IMR-90 (cell line): ENCODE measurements at regions not wholly inside any gene's neighbourhood (a gene's known extent, or its start where the extent isn't known, plus 50 kb on each side); places are given as distances from the start of the nearest gene placed in this dataset.

Experiments
- ATAC-seq: fragments of 200-7000 bp; cut with Tn5 transposase; 2 replicates; pipeline ENCODE4 v1.9.1; 2020; ENCODE audit warnings: low read depth, mild to moderate bottlenecking, moderate library complexity
- BruUV-seq: library from RNA; stranded (reverse); fragments of 400-500 nt; replicated peaks from 2 replicates; lab custom pipeline; 2021; lab: Mats Ljungman, UMichigan
- CTCF ChIA-PET: fragments of 300-600 bp; formaldehyde crosslinking; extraction: SDS; loops from one replicate; lab custom pipeline; 2021; ENCODE audit warnings: antibody characterized with exemption; lab: Yijun Ruan, JAX
- POLR2A ChIA-PET: fragments of 300-600 bp; sonication (Branson Sonifier 250); formaldehyde crosslinking; loops from one replicate; lab custom pipeline; 2022; ENCODE audit warnings: antibody characterized with exemption; ENCODE audit not compliant: unreplicated experiment; lab: Charles Lee
- DNase-seq: peaks from one replicate; pipeline ENCODE4 v3.0.0; 2013
- H2AFZ ChIP-seq: replicated peaks from 2 replicates; pipeline ENCODE3; 2013; ENCODE audit warnings: low read length, mild to moderate bottlenecking; ENCODE audit not compliant: poor library complexity
- H2AK5ac ChIP-seq: 2 replicates; pipeline ENCODE4 v1.6.1; 2013; ENCODE audit warnings: low read depth, low read length, inconsistent platforms
- H2AK9ac ChIP-seq: replicated peaks from 2 replicates; pipeline ENCODE3; 2013; ENCODE audit warnings: mild to moderate bottlenecking, low read depth, low read length, moderate library complexity; ENCODE audit not compliant: poor library complexity
- H2BK120ac ChIP-seq: 2 replicates; pipeline ENCODE4 v1.6.1; 2013; ENCODE audit warnings: low read depth, low read length, inconsistent platforms
- H2BK15ac ChIP-seq: 3 replicates; pipeline ENCODE4 v1.6.1; 2013; ENCODE audit warnings: low read depth, low read length, inconsistent platforms
- H2BK20ac ChIP-seq: 2 replicates; pipeline ENCODE4 v1.6.1; 2013; ENCODE audit warnings: low read depth, mild to moderate bottlenecking, inconsistent platforms, low read length, moderate library complexity
- H2BK5ac ChIP-seq: 2 replicates; pipeline ENCODE4 v1.6.1; 2013; ENCODE audit warnings: mild to moderate bottlenecking, low read depth, low read length, inconsistent platforms; ENCODE audit not compliant: poor library complexity, severe bottlenecking
- H3K14ac ChIP-seq: replicated peaks from 2 replicates; pipeline ENCODE4 v1.6.1; 2013; ENCODE audit warnings: low read depth, low read length, inconsistent platforms
- H3K18ac ChIP-seq: 2 replicates; pipeline ENCODE4 v1.6.1; 2013; ENCODE audit warnings: low read depth, low read length, control low read depth
- H3K23ac ChIP-seq: 2 replicates; pipeline ENCODE4 v1.6.1; 2013; ENCODE audit warnings: low read depth, low read length, inconsistent platforms
- H3K27ac ChIP-seq: 2 replicates; pipeline ENCODE4 v1.5.1; 2013; ENCODE audit warnings: mild to moderate bottlenecking, control low read depth, low read length; ENCODE audit not compliant: insufficient read depth
- H3K27me3 ChIP-seq: 2 replicates; pipeline ENCODE4 v1.6.1; 2013; ENCODE audit warnings: low read length; ENCODE audit not compliant: control insufficient read depth, insufficient read depth
- H3K36me3 ChIP-seq: 2 replicates; pipeline ENCODE4 v1.6.1; 2013; ENCODE audit warnings: low read length, mixed read lengths; ENCODE audit not compliant: control insufficient read depth, insufficient read depth
- H3K4ac ChIP-seq: 2 replicates; pipeline ENCODE4 v1.6.1; 2013; ENCODE audit warnings: low read depth, low read length, inconsistent platforms
- H3K4me1 ChIP-seq: 2 replicates; pipeline ENCODE4 v1.6.1; 2013; ENCODE audit warnings: low read length, mixed read lengths; ENCODE audit not compliant: control insufficient read depth, insufficient read depth
- H3K4me2 ChIP-seq: 2 replicates; pipeline ENCODE4 v1.6.1; 2013; ENCODE audit warnings: low read depth, mild to moderate bottlenecking, control low read depth, low read length, moderate library complexity
- H3K4me3 ChIP-seq: 2 replicates; pipeline ENCODE4 v1.5.1; 2013; ENCODE audit warnings: low read depth, mild to moderate bottlenecking, control low read depth, low read length, moderate library complexity; ENCODE audit not compliant: insufficient read depth
- H3K56ac ChIP-seq: 2 replicates; pipeline ENCODE4 v1.6.1; 2013; ENCODE audit warnings: low read length, inconsistent platforms; ENCODE audit not compliant: insufficient read depth; ENCODE audit errors: extremely low read depth
- H3K79me1 ChIP-seq, 2 experiments: 2 replicates each; pipeline ENCODE4 v1.6.1; 2013; ENCODE audit warnings: low read length in 2 of 2, inconsistent platforms in 1 of 2, low read depth in 1 of 2
- H3K9ac ChIP-seq: 2 replicates; pipeline ENCODE4 v1.6.1; 2013; ENCODE audit warnings: low read depth, low read length, control low read depth
- H3K9me1 ChIP-seq: 2 replicates; pipeline ENCODE4 v1.6.1; 2013; ENCODE audit warnings: low read length, inconsistent platforms; ENCODE audit not compliant: insufficient read depth
- H3K9me3 ChIP-seq: 2 replicates; pipeline ENCODE4 v1.6.1; 2013; ENCODE audit warnings: low read length; ENCODE audit not compliant: control insufficient read depth, insufficient read depth
- H4K20me1 ChIP-seq: 2 replicates; pipeline ENCODE4 v1.6.1; 2013; ENCODE audit warnings: low read length, inconsistent platforms; ENCODE audit not compliant: insufficient read depth
- H4K5ac ChIP-seq: 2 replicates; pipeline ENCODE4 v1.6.1; 2013; ENCODE audit warnings: mild to moderate bottlenecking, low read depth, low read length, control low read depth
- H4K8ac ChIP-seq, 2 experiments: 2 replicates each; pipeline ENCODE4 v1.6.1; 2013; ENCODE audit warnings: low read depth in 2 of 2, low read length in 2 of 2, control low read depth in 1 of 2, inconsistent platforms in 1 of 2
- H4K91ac ChIP-seq: 2 replicates; pipeline ENCODE4 v1.6.1; 2013; ENCODE audit warnings: low read depth, low read length, inconsistent platforms; ENCODE audit not compliant: insufficient read depth
- BHLHE40 ChIP-seq: fragments of 150-350 bp; IDR thresholded peaks from 2 replicates; pipeline ENCODE4 v1.6.1; 2016; ENCODE audit warnings: mild to moderate bottlenecking, low read depth, low read length
- CEBPB ChIP-seq: IDR thresholded peaks from 2 replicates; pipeline ENCODE4 v1.6.1; 2012; ENCODE audit warnings: low read depth, low read length, improper control_type of control experiment
- CHD1 ChIP-seq: IDR thresholded peaks from 2 replicates; pipeline ENCODE4 v1.6.1; 2012; ENCODE audit warnings: low read depth, low read length, improper control_type of control experiment
- CTCF ChIP-seq: conservative IDR thresholded peaks from 2 replicates; pipeline ENCODE4 v1.5.1; 2012; ENCODE audit warnings: mild to moderate bottlenecking, low read depth, low read length, improper control_type of control experiment
- FOS ChIP-seq: fragments of 150-350 bp; IDR thresholded peaks from 2 replicates; pipeline ENCODE4 v1.6.1; 2016; ENCODE audit warnings: low read depth, low read length
- MAFK ChIP-seq: IDR thresholded peaks from 2 replicates; pipeline ENCODE4 v1.6.1; 2012; ENCODE audit warnings: low read depth, low read length, improper control_type of control experiment
- MAZ ChIP-seq: IDR thresholded peaks from 2 replicates; pipeline ENCODE4 v1.6.1; 2012; ENCODE audit warnings: low read depth, mild to moderate bottlenecking, low read length, improper control_type of control experiment, moderate library complexity, borderline replicate concordance
- MXI1 ChIP-seq: IDR thresholded peaks from 2 replicates; pipeline ENCODE4 v1.6.1; 2012; ENCODE audit warnings: low read depth, mild to moderate bottlenecking, low read length, moderate library complexity, borderline replicate concordance
- NFE2L2 ChIP-seq: fragments of 150-350 bp; IDR thresholded peaks from 2 replicates; pipeline ENCODE4 v1.6.1; 2016; ENCODE audit warnings: low read depth, mild to moderate bottlenecking, low read length
- POLR2A ChIP-seq: IDR thresholded peaks from 2 replicates; pipeline ENCODE4 v1.6.1; 2012; ENCODE audit warnings: mild to moderate bottlenecking, low read depth, low read length
- RAD21 ChIP-seq: IDR thresholded peaks from 2 replicates; pipeline ENCODE4 v1.6.1; 2012; ENCODE audit warnings: low read length, improper control_type of control experiment
- RCOR1 ChIP-seq: IDR thresholded peaks from 2 replicates; pipeline ENCODE4 v1.6.1; 2012; ENCODE audit warnings: mild to moderate bottlenecking, low read length, improper control_type of control experiment; ENCODE audit not compliant: insufficient replicate concordance
- RFX5 ChIP-seq: IDR thresholded peaks from 2 replicates; pipeline ENCODE4 v1.8.0; 2012; ENCODE audit warnings: low read depth, mild to moderate bottlenecking, low read length, moderate library complexity
- SMC3 ChIP-seq: fragments of 150-350 bp; IDR thresholded peaks from 2 replicates; pipeline ENCODE4 v1.6.1; 2016; ENCODE audit warnings: low read depth, mild to moderate bottlenecking, antibody characterized with exemption, low read length, moderate library complexity
- WGBS, 2 experiments: methylation state at CpG; one replicate each; pipeline versions ENCODE4 v1.1.5 to v1.1.7; 2013; ENCODE audit warnings: missing lambda C conversion rate in 2 of 2; ENCODE audit not compliant: insufficient read length in 1 of 2; ENCODE audit errors: extremely low coverage in 2 of 2; 5-methylcytosine and 5-hydroxymethylcytosine counted together
- dilution Hi-C: fragments of 300-500 bp; cut with HindIII; formaldehyde crosslinking; loops from one replicate; pipeline ENCODE4 v1.14.3; 2018; ENCODE audit warnings: low sequenced_read_pairs; ENCODE audit not compliant: unreplicated experiment
- in situ Hi-C: fragments of 300-500 bp; cut with MboI; formaldehyde crosslinking; loops from 3 replicates; pipeline ENCODE4 v1.14.3; 2019; ENCODE audit warnings: low sequenced_read_pairs, inconsistent platforms, mixed read lengths
- intact Hi-C: fragments of 100-400 bp; cut with micrococcal nuclease; formaldehyde crosslinking; loops from 2 replicates; pipeline ENCODE4 v1.10.0; 2022
- TF ChIP-seq, protein P1 (sequence below): fragments of 150-350 bp; IDR thresholded peaks from 2 replicates; pipeline ENCODE4 v1.6.1; 2017; ENCODE audit warnings: mild to moderate bottlenecking, antibody characterized with exemption, low read length, low read depth
- TF ChIP-seq, protein P2 (sequence below): fragments of 150-350 bp; IDR thresholded peaks from 2 replicates; pipeline ENCODE4 v1.6.1; 2016; ENCODE audit warnings: low read depth, mild to moderate bottlenecking, low read length, moderate library complexity, borderline replicate concordance

- Histone ChIP-seq H3K36me3 (no peaks in the 10 kb centered on the region), H4K8ac (no peak overlapping the region), H3K9me1 (peaks cover 4% of the 10 kb centered on the region; the same call in 1 of the 2 replicates), H3K4me3 (no peak overlapping the region), H2AFZ (no peak overlapping the region), H3K56ac (no peak overlapping the region), H3K14ac (no peak overlapping the region), H3K4me1 (peaks cover 8% of the 10 kb centered on the region), H4K91ac (peak overlapping the region; percentile 38; the same call in 1 of the 2 replicates), H2BK15ac (peak overlapping the region; percentile 58; the same call in 2 of the 3 replicates), H2AK9ac (no peak overlapping the region), H4K20me1 (no peaks in the 10 kb centered on the region), H3K27ac (no peak overlapping the region), H3K18ac (peak overlapping the region; percentile 15; the same call in 1 of the 2 replicates), H2BK120ac (peak overlapping the region; percentile 77), H3K9me3 (0 out of 2 replicates have a peak, but pooled peaks cover 2% of the 10 kb centered on the region), H3K23ac (no peak overlapping the region), H3K9ac (no peak overlapping the region), H3K27me3 (no peaks in the 10 kb centered on the region), H3K4me2 (no peak overlapping the region), H2BK20ac (peak overlapping the region; percentile 48; the same call in 1 of the 2 replicates), H3K79me1 (no peaks in the 10 kb centered on the region), H4K5ac (no peak overlapping the region), H2AK5ac (no peak overlapping the region; the same call in 1 of the 2 replicates), H3K4ac (peak overlapping the region; percentile 44; the same call in 1 of the 2 replicates), H2BK5ac (no peak overlapping the region)
- no peak for ATAC-seq
- ChIA-PET CTCF (no interaction called here), POLR2A (no interaction called here)
- in situ Hi-C loops (no loop called here), dilution Hi-C loops (no loop called here), intact Hi-C loops (loop anchor here (5.0 kb wide), 2 partner anchors 139 to 769 kb away; no protein-coding TSS in a partner anchor)
- no TSS peak for BruUV-seq
- DNase-seq: no peak
- WGBS, 2 experiments: 90% methylated on average over 4 of the region's 6 CpGs; no CpG with 5 or more reads in 1 of the 2 experiments
- TF ChIP-seq CEBPB (no peak), RAD21 (no peak), RCOR1 (no peak), SMC3 (no peak), CHD1 (no peak), BHLHE40 (no peak), MAFK (no peak), POLR2A (no peak), MAZ (no peak), MXI1 (no peak), CTCF (no peak), NFE2L2 (no peak), FOS (no peak), RFX5 (no peak)
- TF ChIP-seq, protein P1, sequence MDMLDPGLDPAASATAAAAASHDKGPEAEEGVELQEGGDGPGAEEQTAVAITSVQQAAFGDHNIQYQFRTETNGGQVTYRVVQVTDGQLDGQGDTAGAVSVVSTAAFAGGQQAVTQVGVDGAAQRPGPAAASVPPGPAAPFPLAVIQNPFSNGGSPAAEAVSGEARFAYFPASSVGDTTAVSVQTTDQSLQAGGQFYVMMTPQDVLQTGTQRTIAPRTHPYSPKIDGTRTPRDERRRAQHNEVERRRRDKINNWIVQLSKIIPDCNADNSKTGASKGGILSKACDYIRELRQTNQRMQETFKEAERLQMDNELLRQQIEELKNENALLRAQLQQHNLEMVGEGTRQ: no peak
- TF ChIP-seq, protein P2, sequence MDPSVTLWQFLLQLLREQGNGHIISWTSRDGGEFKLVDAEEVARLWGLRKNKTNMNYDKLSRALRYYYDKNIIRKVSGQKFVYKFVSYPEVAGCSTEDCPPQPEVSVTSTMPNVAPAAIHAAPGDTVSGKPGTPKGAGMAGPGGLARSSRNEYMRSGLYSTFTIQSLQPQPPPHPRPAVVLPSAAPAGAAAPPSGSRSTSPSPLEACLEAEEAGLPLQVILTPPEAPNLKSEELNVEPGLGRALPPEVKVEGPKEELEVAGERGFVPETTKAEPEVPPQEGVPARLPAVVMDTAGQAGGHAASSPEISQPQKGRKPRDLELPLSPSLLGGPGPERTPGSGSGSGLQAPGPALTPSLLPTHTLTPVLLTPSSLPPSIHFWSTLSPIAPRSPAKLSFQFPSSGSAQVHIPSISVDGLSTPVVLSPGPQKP: no peak
These were observed 209.4 kb upstream of the RUNX1 start for GRCh38 chr21:35258521-35258920.
